Caki2 (cell line): ENCODE measurements at regions not wholly inside any gene's neighbourhood (a gene's known extent, or its start where the extent isn't known, plus 50 kb on each side); places are given as distances from the start of the nearest gene placed in this dataset.
"Not testable (repeated sequence)": the region's sequence is repeated elsewhere in the genome, so short reads cannot be mapped to it uniquely, and the experiment has no call there.

Source experiments
- DNase-seq: peaks from one replicate; pipeline ENCODE4 v3.0.0-alpha.2; 2015; ENCODE audit warnings: low read depth
- in situ Hi-C: cut with HindIII; loops from 2 replicates; pipeline ENCODE4 v1.10.0; 2016; ENCODE audit warnings: low sequenced_read_pairs, low pct_unique_long_range_greater_than_20kb, mixed read lengths

GRCh38 chr3:98697225-98697624 lies 65.9 kb upstream of the ST3GAL6 start:
- no peak for DNase-seq
- in situ Hi-C loops, result no loop called here

- in situ Hi-C loops, result no loop called here
Observed at GRCh38 chr3:98699132-98699531, 64.0 kb upstream of the ST3GAL6 start.

GRCh38 chr3:98701071-98701675 lies 62.0 kb upstream of the ST3GAL6 start:
- no peak for DNase-seq

More at GRCh38 chr3:98699132-98699531, 64.0 kb upstream of the ST3GAL6 start:
- DNase-seq, result no peak

GRCh38 chr3:98702166-98702565 lies 61.0 kb upstream of the ST3GAL6 start:
- DNase-seq, result no peak

More at GRCh38 chr3:98701071-98701675, 62.0 kb upstream of the ST3GAL6 start:
- in situ Hi-C loops, result no loop called here

GRCh38 chr3:98705212-98705611 lies 57.9 kb upstream of the ST3GAL6 start:
- no peak for DNase-seq
- in situ Hi-C loops, result no loop called here

More at GRCh38 chr3:98702166-98702565, 61.0 kb upstream of the ST3GAL6 start:
- in situ Hi-C loops, result no loop called here

- DNase-seq, result no peak
- in situ Hi-C loops, result no loop called here
Observed at GRCh38 chr3:98705694-98706093, 57.4 kb upstream of the ST3GAL6 start.

GRCh38 chr3:98708681-98709080 lies 54.5 kb upstream of the ST3GAL6 start:
- in situ Hi-C loops, DNase-seq: not testable (repeated sequence)

GRCh38 chr3:98709441-98709840 lies 53.7 kb upstream of the ST3GAL6 start:
- in situ Hi-C loops, result no loop called here
- DNase-seq, result no peak

GRCh38 chr3:98710067-98710659 lies 53.0 kb upstream of the ST3GAL6 start:
- in situ Hi-C loops, result no loop called here
- no peak for DNase-seq

GRCh38 chr3:98711426-98711825 lies 51.7 kb upstream of the ST3GAL6 start:
- in situ Hi-C loops, result no loop called here
- no peak for DNase-seq

- in situ Hi-C loops, result no loop called here
- DNase-seq, result no peak
Observed at GRCh38 chr3:98712726-98713125, 50.4 kb upstream of the ST3GAL6 start.

GRCh38 chr3:98713332-98713731 lies 49.8 kb upstream of the ST3GAL6 start:
- in situ Hi-C loops, DNase-seq: not testable (repeated sequence)
